Muscle of back (tissue), 3 donors: ENCODE measurements at regions not wholly inside any gene's neighbourhood (a gene's known extent, or its start where the extent isn't known, plus 50 kb on each side); places are given as distances from the start of the nearest gene placed in this dataset.
"Not testable (repeated sequence)": the region's sequence is repeated elsewhere in the genome, so short reads cannot be mapped to it uniquely, and the experiment has no call there.

Experiments
- DNase-seq, 3 donors: peaks; one replicate each; pipeline versions ENCODE4 v3.0.0 to v3.0.0-alpha.2; 2013

DNA sequence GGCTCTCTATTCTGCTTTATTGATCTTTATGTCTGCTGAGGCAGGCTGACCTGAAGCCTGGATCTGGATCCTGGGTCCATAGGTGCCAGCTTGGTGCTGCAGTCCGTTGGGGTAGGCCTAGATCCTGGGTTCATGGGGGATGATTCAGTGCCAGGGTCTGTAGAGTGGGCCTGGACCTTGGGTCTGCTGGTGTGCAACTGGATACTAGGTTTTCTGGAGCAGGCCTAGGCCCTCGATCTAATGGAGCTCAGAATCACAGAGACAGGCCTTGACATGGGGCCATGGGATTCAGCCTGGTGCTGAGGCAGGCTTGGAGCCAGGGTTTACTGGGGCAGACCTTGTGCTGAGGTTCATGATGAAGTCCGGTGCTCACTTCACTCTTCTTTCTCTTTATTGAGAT lies 358.6 kb downstream of the TEX13C start:
- no peak for DNase-seq

DNA sequence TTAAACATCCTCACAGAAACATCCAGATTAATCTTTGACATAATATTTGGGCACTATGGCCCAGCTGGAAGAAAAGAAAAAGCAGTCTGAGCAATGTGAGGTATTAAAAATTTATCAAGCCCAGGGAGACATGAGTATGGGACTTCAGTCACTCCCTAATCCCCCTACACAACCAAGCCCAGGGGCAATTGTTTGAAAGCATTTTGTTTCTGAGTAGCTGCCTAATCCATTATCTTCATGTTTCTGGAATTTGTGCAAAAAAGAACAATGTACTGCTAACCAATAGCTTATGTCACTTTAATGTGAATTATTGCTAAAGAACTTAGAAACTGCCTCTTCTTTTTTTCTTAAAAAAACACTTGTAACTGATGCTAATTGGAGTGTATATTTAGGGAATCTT lies 360.7 kb downstream of the TEX13C start:
- DNase-seq, result no peak

DNA sequence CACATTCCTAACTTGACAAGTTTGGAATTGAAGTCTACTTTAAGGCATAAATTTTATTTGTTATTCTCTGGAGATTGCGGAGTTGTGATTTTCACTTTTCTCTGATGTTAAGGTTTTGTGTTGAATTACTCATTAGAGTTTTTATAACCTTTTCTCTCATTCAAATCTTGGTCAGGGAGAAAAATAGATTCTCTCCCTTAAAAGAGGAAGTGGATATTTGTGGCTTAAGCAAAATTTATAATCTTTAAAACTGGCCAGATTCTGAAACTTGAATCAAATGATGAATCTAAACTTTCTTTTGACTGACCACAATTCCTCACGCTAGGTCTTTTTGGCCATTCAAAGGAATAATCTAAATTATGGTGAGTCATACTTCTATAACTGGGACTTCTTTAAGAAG lies 361.4 kb downstream of the TEX13C start:
- no peak for DNase-seq

DNA sequence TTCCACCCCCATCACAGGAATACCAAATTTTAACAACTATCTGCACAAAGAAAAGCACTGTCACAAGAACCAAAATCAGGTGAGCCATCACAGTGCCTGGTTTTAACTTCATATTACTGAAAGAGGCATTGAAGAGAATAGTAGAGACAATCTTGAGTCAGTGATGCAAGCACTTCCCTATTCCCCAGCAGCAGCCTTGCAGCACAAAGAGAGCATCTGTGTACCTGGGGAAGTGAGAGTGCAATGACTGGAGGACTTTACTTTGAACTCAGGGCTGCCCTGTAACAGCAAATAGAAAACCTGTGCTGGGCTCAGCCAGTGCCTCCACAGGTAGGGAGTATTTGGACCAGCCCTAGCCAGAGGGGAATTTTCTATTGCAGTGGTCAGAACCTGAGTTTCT lies 361.8 kb downstream of the TEX13C start:
- no peak for DNase-seq

DNA sequence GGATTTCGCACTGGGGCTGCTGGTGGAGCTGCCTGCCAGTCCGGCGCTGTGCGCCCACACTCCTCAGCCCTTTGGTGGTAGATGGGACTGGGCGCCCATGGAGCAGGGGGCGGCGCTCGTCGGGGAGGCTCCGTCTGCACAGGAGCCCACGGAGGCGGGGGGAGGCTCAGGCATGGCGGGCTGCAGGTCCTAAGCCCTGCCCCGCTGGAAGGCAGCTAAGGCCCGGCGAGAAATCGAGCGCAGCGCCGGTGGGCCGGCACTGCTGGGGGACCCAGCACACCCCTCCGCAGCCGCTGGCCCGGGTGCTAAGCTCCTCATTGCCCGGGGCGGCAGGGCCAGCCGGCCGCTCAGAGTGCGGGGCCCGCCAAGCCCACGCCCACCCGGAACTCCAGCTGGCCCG lies 370.9 kb downstream of the TEX13C start:
- DNase-seq, result not testable (repeated sequence)

DNA sequence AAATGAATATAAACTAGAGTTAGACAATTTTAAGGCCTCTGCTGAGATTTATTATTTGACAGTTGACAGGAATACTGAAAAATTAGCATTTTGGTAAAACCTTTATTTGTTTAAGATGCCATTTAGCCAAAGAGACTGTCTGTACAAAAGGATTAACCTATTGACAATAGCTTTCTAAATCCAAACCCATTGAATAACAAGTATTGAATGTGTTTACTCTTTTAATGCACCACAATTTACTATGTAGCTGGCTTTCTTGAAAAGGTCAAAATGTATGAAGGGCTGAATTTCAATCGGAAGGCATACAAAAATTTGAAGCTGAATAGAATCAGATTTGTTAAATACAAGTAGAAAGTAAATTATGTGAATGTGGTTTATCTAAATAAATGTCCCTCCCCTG lies 374.5 kb downstream of the TEX13C start:
- no peak for DNase-seq

DNA sequence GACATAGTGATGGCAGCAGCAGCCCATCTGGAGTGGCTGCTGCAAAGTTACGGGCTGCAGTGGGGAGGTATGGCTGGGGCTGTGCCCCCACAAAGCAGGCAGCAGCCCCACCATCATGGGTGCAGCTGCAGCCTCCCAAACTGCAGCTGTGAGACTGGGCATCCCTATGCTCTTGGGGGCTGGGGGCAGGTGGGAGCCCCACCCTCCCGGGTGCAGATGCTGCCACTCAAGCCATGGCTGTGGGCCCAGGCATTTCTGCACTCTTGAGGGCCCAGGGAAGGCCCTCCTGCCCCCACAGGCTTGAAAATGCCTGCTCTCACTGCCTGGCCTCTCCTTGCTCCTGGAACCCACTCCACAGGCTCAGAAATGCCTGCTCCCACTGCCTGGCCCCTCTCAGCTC lies 389.4 kb downstream of the TEX13C start:
- no peak for DNase-seq

DNA sequence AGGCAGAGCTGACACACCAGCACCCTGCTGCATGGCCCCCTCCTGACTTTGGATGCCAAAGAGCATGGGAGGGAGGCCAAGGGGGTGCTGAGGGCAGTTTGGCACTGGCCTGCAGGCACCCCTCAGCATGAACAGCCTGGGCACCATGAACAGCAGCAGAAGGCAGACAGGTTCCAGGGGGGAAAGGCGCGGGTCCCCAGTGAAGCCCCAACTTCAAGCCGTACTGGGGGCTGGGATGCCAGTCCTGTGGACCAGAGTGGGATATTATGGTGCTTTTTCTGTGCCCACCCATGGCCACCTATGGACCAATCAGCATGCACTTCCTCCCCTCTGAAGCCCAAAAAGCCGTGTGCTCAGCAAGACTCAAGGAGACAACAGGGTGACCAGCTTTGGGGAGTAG lies 389.9 kb downstream of the TEX13C start:
- no peak for DNase-seq

DNA sequence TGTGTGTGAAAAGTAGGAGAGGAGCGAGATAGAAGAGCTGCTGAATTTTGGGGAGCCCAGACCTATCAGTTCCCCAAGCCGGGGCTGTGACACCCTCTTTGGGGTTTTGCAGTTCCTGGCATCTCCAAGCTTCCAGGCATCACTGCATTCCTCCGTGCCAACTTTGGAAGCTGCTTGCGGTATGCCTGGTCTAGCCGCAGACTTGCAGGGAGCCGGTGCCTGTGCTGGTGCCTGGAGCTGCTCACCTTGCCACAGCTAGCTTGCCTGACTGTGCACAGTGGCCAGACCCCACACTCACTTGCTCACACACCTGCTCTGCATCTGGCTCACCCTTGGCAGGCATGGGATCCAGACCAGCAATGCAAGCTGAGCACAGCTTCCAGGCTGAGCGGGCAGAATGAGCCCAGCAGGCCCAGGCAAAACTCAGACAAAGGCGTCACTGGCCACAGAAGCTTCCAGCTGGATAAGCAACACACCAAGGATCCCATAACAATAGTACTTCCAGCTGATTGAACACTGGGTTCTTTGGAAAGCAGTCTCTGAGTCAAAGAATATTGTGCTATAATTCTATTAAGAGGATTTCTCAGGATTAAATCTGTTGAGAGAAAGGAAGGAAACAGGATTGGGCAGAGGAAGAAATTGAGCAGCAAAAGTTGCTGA lies 390.9 kb downstream of the TEX13C start:
- no peak for DNase-seq

DNA sequence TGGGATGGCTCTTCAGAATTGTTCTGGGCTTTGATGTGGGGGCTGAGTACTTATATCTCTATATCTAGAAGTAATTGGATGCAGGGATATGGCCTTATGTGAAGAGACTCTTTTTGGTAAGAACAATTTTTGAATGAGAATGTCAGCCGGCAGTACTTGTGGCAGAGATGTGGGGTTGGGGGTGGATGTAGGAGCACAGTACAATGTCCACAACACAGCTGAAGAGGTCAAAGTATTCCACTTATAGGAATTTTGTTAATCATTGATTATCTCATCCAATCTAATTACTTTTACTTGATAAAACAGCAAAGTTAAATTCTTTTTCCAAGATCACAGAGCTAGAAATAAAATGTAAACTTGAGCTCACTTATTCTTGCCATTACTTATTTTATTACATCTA lies 391.4 kb downstream of the TEX13C start:
- DNase-seq, result no peak

DNA sequence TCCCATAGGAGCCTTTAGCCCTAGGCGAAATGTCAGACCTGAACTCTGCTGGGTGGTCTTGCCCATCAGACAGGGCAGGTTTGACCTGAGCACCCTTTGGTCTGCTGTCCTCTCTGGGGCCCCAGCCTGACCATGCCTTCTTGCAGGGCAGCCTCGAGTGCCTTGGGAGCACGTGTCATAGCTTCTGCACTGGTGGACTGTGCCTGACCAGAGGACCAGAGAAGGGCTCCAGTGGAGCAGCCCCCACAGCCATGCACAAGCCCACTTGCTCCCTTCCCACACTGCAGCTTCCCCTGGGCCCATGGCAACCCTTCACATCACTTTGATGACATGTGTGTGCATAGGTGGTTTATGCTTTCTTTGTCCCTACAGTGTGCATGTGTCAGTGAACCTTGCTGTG lies 394.0 kb downstream of the TEX13C start:
- no peak for DNase-seq

DNA sequence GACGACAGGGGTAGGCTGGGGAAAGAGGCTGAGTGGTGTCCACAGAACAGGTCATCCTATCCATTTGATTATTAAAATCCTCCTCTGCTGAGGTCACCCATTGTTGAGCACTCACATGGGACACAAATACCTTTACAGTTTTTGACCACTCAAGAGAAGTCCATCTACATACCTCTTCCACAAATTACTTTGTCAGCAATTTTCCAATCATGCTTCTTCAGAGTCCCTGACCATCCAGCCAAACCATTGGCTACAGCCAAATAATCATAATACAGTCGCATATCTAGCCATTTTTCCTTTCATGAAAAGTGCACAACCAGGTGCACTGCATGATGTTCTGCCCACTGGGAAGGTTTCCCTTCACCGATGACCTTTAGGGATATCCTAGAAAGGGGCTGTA lies 407.4 kb downstream of the TEX13C start:
- no peak for DNase-seq

DNA sequence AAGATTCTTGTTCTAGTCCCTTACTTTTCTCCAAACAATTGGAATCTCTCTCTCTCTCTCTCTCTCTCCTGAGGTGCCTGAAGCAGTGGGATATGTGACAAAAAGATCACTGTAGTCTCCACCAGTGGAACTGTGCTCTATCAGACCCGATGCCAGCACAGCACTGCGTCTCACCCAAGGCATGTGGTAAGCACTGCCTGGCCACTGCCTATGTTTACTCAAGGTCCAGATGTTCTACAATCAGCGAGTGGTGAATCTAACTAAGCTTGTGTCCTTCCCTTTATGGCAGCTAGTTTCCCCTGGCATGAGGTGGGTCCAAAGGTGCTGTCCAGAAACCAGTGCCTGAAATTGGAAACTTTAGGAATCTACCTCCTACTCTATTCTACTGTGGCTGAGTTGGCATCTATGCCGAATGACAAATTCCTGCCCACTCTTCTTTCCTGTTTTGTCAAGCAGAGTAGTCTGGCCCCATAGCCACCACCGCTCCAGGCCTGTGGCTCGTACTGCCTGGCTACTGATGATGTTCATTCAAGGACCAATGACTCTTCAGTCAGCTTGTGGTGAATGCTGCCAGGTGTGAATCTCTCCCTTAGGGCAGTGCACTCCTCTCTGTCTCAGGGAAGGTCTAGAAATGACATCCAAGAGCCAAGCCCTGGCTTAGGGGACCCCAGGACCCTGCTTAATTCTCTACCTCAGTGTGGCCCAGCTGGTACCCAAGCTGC lies 416.5 kb downstream of the TEX13C start:
- no peak for DNase-seq

DNA sequence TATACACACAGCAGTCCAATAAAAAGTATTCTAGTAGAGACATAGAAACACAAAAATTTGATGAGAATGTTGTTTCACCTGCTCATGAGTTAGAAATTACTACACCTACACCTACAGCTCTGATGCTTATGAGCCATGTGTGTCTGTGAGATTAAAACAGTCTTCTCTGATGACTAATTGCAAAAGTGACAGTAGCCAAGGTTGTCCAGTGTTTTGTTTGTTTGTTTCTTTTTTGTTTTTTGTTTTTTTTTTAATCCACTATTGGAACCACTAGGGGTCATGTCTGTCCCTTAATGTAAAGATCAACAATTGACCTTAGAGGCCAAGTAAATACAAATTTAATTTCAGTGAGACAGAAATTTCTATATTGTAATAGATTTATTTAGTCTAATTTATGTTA lies 423.1 kb downstream of the TEX13C start:
- DNase-seq, result no peak

DNA sequence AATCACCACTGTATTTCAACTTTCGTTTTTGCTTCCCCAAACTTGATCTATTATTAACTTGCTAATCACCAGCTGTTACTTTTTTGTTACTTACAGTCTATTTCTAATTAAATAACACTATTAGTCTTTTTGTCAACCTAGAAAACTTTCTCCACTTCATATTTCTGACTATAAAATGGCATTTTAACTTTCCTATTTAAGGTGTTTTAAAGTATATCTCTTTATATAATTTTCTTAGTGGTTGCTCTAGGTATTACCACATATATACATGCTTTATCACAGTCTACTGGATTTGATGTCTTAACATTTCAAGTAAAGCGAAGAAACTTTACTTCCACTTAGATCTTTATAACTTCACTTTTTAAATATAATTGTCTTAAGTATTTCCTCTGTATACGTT lies 421.2 kb downstream of the DCAF12L2 start:
- no peak for DNase-seq

DNA sequence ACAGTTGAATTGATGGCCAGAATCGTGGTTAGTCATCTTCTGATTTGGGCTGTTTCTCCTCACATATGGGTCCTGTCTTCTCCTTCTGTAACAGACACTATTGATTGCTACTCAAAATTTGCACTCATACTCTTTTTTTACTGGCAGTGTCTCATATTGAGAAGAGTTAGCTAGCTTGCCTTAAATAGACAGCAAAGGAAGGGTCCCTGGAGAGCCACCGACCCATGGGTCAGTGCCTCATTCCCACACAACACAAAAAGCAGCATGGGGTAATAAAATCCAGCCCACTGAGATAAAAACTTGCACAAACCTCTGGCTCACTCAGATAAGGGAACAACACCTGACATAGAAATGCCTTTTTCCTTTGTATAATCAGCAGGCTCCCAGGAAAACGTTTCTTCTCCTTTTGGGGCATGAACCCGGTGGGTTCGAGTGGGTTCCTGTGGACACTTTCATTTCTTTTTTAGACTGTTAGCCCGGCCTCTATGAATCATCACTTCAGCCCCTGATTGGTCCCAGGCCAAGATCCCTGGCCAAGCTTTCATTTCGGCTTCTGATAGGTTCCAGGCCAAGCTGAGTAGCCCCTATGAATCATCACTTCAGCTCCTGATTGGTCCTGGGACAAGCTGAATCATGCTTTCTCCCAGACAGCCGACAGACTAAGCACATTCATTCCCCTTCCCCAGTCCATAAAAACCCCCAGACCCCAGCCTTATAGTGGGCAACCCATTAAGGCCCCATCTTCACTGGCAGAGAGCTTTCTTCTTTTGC lies 408.1 kb downstream of the DCAF12L2 start:
- DNase-seq, result peak in 1 of 3 donors; percentile 8

DNA sequence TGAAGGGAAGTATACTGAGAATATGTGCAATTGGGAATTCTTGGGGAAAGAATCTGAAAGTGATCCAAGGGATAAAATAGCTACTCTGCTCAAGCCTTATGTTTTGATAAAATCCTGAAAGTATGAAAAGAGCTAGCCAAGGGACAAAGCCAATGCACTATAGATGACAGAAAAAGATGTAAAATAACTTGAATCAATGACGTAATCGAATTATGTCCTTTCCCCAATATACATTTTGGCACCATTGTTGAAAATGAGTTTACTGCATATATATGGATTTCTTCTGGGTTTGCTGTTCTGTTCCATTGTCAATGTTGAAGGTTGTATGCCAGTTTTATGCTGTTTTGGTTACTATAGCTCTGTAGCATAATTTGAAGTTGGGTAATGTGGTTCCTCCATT lies 407.3 kb downstream of the DCAF12L2 start:
- no peak for DNase-seq

DNA sequence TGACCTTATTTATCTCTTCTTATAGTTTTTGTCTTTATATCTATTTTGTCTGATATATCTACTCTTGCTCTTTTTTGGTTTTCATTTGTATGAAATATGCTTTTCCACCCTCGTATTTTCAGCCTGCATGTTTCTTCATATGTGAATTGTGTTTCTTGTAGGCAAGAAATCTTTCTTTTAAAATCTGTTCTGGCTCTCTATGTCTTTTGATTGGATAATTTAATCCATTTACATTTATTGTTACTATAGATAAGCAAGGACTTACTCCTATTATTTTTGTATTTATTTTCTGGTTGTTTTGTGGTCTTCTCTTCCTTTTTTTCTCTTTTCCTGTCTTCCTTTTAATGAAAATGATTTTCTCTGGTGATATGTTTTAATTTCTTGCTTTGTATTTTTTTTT lies 403.1 kb downstream of the DCAF12L2 start:
- DNase-seq, result no peak

DNA sequence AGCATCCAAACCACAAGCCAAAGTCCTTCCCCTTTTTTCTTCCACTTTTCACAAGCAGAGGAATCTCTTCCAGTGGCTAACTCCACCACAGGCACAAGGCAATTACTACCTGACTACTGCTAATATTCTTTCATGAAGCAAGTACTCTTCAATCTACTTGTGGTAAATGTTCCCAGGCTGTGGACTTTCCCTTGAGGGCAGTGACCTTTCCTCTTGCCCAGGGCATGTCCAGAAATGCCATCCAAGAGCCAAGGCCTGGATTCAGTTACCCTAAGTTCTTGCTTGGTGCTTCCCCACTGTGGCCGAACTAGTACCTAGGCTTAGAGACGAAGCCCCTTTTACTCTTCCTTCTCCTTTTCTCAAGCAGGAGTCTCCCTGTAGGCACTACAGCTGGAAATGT lies 400.7 kb downstream of the DCAF12L2 start:
- DNase-seq, result no peak

DNA sequence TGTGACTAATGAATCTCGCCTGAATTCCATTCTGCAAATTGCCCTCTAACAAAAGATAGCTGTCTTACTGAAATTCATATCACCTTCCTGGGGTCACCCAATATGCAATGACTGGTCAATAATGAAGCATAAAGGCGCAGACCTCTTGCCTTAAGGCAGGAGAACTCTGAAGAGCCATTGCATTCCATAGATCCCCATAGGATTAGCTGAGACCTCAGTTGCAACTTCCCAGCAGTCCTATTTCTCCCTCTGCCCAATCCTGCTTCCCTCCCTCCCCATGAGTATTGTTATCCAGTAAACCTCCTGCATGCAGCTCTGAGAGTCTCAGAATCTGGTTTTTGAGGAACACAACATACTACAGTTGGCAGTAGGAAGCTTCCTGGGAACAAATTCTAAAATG lies 396.5 kb downstream of the DCAF12L2 start:
- DNase-seq, result no peak

DNA sequence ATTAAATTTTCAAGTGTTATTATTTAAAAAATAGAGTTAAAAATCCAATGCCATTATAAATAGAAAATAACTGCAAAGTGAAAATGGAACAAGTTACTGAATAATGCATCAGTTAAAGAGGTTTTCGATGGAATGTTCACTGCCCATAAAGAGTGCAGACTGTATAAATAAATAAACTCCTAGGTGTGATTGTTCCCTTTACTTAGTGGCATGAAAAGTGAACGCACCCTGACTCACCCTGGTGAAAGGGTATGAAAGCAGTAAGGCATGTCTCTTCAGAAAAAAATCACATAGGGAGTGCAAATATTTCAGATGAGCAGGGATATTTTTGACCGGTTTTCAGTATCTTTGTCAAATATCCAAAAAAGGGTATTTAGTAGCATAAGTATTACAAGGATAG lies 387.8 kb downstream of the DCAF12L2 start:
- DNase-seq, result no peak

DNA sequence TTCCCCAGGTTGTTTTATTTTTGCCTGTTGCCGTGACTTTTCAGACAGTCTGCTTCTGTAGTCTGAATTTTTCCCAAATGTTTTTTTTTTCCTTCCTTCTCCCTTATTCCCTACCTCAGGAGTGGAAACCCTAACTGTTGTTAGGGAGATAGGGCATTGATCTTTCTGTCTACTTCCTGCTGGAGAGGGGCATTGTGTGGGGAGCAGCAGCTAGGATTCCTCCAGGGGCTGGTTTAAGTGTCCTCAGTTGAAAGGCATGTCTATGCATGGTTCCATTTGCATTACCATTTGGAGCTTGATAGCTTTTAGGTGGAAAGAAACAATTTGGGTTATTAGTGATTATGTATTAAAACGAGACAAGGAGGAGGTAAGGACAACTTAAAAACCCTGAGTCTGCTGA lies 383.9 kb downstream of the DCAF12L2 start:
- no peak for DNase-seq

DNA sequence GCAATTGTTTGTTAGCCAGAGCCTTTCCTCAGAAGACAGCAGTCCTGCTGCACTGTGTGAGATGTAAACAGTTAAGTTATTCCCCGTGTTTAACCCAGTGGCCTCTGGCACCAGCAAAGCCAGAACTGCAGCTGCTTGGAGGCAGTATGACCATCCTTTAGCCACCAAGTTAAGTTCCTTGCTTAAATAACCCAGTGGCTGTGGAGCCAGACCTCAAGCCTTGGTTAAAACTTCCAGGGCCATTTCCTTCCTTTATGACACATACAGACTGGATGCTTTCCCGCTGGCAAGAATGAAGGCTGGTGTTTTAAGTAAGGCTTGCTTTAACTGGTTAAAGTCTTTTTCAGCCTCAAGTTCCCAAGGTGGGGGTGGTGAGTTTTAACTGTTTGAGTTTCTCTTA lies 379.8 kb downstream of the DCAF12L2 start:
- DNase-seq, result peak in 2 of 3 donors; percentile 14 to 45
